ENCODE measurements at regions not wholly inside any gene's neighbourhood (a gene's known extent, or its start where the extent isn't known, plus 50 kb on each side); places are given as distances from the start of the nearest gene placed in this dataset.

DNA sequence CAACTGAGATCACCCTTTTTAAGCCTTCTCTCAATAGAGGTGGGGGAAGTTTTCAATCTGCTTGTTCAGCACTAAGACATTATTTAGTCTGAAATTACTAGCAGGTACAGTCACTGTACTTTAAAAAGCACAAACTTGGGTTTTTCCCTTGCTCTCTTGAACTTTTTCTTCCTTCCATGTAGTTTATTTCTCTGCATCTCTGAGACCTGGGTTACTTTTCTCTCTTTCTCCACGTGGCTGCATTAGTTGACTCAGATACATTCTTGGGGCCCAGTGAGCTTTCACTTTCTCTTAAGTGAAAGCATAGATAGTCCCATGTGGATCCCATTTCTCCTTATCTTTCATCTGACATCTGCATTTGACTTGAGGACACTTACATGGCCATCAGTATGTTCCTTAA lies 433.9 kb upstream of the MAP3K7 start:
- no peaks in the 10 kb centered on the region for H3K36me3 ChIP-seq (ENCODE audit: low read depth)
- no peaks in the 10 kb centered on the region for H3K9me3 ChIP-seq
- ATAC-seq: no peak
- TF ChIP-seq, protein P1, sequence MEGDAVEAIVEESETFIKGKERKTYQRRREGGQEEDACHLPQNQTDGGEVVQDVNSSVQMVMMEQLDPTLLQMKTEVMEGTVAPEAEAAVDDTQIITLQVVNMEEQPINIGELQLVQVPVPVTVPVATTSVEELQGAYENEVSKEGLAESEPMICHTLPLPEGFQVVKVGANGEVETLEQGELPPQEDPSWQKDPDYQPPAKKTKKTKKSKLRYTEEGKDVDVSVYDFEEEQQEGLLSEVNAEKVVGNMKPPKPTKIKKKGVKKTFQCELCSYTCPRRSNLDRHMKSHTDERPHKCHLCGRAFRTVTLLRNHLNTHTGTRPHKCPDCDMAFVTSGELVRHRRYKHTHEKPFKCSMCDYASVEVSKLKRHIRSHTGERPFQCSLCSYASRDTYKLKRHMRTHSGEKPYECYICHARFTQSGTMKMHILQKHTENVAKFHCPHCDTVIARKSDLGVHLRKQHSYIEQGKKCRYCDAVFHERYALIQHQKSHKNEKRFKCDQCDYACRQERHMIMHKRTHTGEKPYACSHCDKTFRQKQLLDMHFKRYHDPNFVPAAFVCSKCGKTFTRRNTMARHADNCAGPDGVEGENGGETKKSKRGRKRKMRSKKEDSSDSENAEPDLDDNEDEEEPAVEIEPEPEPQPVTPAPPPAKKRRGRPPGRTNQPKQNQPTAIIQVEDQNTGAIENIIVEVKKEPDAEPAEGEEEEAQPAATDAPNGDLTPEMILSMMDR (IDR thresholded peaks at IDR 0.05): no peak
- no peak overlapping the region for H3K4me3 ChIP-seq
- intact Hi-C loops (cut with DNase I, micrococcal nuclease): no loop called here
- no peaks in the 10 kb centered on the region for H3K4me1 ChIP-seq (ENCODE audit: low read depth)
- no peak for DNase-seq

DNA sequence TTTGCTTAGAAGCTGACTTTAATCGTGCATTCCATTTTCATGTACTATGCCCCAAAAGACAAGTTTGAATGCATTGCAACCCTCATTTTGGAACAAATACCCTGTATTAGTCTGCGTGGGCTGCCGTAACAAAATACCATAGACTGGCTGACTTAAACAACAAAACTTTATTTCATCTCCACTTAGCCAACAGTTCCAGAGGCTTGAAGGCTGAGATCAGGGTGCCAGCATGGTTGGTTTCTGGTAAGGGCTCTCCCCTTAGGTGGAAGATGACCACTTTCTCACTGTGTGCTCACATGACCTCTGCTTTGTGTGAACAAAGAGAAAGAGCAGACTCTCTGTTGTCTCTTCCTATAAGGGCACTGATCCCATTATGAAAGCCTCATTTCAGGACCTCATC lies 431.7 kb upstream of the MAP3K7 start:
- DNase-seq (no peak), ATAC-seq (no peak)
- no peaks in the 10 kb centered on the region for H3K4me1 ChIP-seq (ENCODE audit: low read depth)
- TF ChIP-seq, protein P1 (IDR thresholded peaks at IDR 0.05): no peak
- H3K4me3 ChIP-seq: no peak overlapping the region
- intact Hi-C loops (cut with DNase I, micrococcal nuclease): no loop called here
- H3K36me3 ChIP-seq (ENCODE audit: low read depth): no peaks in the 10 kb centered on the region
- H3K9me3 ChIP-seq: no peaks in the 10 kb centered on the region

DNA sequence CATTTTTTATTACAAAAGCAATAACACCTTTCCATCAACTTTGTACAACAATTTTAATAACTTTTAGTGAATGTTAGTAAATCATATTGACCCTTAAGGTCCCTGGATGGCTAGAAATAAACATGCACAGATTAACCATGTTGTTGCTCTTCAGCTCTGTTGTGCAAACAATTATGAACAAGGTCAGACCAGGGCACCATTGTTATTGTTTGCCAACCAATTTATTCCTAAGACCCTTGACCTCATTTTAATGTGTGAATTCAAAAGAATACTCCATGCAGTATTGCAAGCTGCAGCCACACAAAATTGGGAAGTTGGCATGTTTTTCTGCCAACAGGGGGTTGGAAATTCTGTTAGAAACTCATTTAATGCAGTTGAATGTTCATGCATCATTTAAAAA lies 426.6 kb upstream of the MAP3K7 start:
- no peak for ATAC-seq
- H3K36me3 ChIP-seq (ENCODE audit: low read depth): no peaks in the 10 kb centered on the region
- H3K9me3 ChIP-seq: no peaks in the 10 kb centered on the region
- H3K4me3 ChIP-seq: no peak overlapping the region
- intact Hi-C loops (cut with DNase I, micrococcal nuclease): no loop called here
- H3K4me1 ChIP-seq (ENCODE audit: low read depth): no peaks in the 10 kb centered on the region
- DNase-seq: no peak
- TF ChIP-seq, protein P1 (IDR thresholded peaks at IDR 0.05): no peak

DNA sequence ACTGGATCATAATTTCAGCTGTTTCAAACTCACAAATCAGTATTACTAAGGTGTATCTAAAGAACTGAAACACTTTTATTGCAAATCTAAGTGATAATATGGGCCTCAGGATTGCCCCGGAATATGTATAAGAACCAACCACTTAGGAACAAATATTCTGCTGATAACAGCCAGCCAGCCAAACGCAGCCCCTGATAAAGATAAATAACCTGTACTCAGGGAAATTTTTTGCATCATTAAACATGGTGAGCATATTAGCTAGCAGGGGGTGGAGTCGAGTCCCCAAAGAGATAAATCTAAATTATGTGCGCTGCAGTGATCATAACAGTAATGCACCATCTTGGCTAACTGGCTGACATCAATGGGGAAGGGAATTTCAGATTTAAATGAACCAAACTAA lies 410.2 kb upstream of the MAP3K7 start:
- intact Hi-C loops (cut with DNase I, micrococcal nuclease): no loop called here
- ATAC-seq: no peak
- no peak overlapping the region for H3K4me3 ChIP-seq
- no peaks in the 10 kb centered on the region for H3K4me1 ChIP-seq (ENCODE audit: low read depth)
- TF ChIP-seq, protein P1 (IDR thresholded peaks at IDR 0.05): no peak
- no peak for DNase-seq
- H3K36me3 ChIP-seq (ENCODE audit: low read depth): no peaks in the 10 kb centered on the region
- H3K9me3 ChIP-seq: no peaks in the 10 kb centered on the region

DNA sequence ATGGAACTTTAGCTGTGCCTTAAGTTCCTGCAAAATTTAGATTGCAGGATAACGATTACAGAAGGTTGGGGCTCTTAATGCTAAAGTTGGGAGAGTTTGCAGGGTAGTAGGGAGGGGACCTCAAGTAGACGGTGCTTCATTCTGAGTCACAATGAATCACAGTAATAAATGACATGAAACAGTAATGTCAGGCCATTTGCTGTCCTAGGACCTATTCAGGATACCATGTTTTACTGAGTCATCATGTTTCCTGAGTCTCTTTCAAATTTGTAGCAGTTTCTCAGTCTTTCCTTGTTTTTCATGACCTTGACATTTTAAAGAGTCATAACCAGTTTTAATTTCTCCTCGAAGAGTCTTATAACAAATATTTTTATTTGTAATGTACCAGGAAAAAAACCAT lies 406.9 kb upstream of the MAP3K7 start:
- TF ChIP-seq, protein P1 (IDR thresholded peaks at IDR 0.05): no peak
- no peaks in the 10 kb centered on the region for H3K9me3 ChIP-seq
- no peak overlapping the region for H3K4me3 ChIP-seq
- intact Hi-C loops (cut with DNase I, micrococcal nuclease): no loop called here
- no peaks in the 10 kb centered on the region for H3K4me1 ChIP-seq (ENCODE audit: low read depth)
- no peaks in the 10 kb centered on the region for H3K36me3 ChIP-seq (ENCODE audit: low read depth)
- ATAC-seq (no peak), DNase-seq (no peak)

DNA sequence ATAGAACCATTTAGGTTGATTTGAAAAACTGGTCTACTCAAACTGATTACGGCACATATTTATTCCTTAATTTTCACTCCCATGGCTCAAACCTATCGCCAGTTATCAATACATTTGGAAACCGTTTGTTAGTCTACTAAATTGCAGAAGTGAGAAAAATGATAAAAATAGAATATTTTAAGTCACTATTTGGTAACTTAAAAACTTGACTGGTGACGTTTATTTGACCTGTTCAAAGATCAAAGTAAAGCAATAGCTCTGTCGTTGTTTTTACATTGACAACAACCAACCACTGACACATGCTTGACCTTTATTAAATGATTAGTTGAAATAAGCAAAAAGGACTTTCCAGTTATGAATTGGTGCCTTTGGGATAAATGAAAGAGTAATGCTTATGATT lies 402.9 kb upstream of the MAP3K7 start:
- intact Hi-C loops (cut with DNase I, micrococcal nuclease): no loop called here

More for the DNA sequence above, 402.9 kb upstream of the MAP3K7 start:
- TF ChIP-seq, protein P1 (IDR thresholded peaks at IDR 0.05): no peak
- Histone ChIP-seq H3K4me3 (no peak overlapping the region), H3K9me3 (no peaks in the 10 kb centered on the region), H3K4me1 (ENCODE audit: low read depth) (no peaks in the 10 kb centered on the region), H3K36me3 (ENCODE audit: low read depth) (no peaks in the 10 kb centered on the region)
- no peak for DNase-seq
- ATAC-seq: no peak
